Esophagus squamous epithelium (tissue), 5 donors: ENCODE measurements at regions not wholly inside any gene's neighbourhood (a gene's known extent, or its start where the extent isn't known, plus 50 kb on each side); places are given as distances from the start of the nearest gene placed in this dataset.

Experiments
- DNase-seq: peaks from one replicate; lab custom pipeline; 2025; lab: John Stamatoyannopoulos, UW
- H3K27ac ChIP-seq, 4 donors: fragments of 200-600 bp; sonication (generic); one replicate each; pipeline ENCODE4 v1.5.1; 2016 to 2019; ENCODE audit warnings: mild to moderate bottlenecking in 1 of 4
- H3K27me3 ChIP-seq, 4 donors: fragments of 200-600 bp; sonication (generic); 1 replicate in 3 of 4; 2 replicates in 1 of 4; pipeline versions ENCODE4 v1.5.1 to v1.6.0; 2017 to 2021; ENCODE audit warnings: antibody characterized with exemption in 1 of 4
- H3K36me3 ChIP-seq, 3 donors: fragments of 200-600 bp; sonication (generic); one replicate each; pipeline ENCODE4 v1.5.1; 2016 to 2019
- H3K4me1 ChIP-seq, 3 donors: fragments of 200-600 bp; sonication (generic); one replicate each; pipeline ENCODE4 v1.5.1; 2017 to 2019
- H3K4me3 ChIP-seq, 4 donors: fragments of 200-600 bp; sonication (generic); 1 replicate in 3 of 4; 2 replicates in 1 of 4; pipeline ENCODE4 v1.5.1; 2016 to 2019; ENCODE audit warnings: mild to moderate bottlenecking in 2 of 4, moderate library complexity in 1 of 4
- H3K9me3 ChIP-seq, 3 donors: fragments of 200-600 bp; sonication (generic); one replicate each; pipeline ENCODE4 v1.5.1; 2016 to 2019
- POLR2A ChIP-seq, 4 donors: fragments of 450-650 bp; IDR thresholded peaks; one replicate each; pipeline ENCODE4 v1.6.1; 2017; ENCODE audit warnings: antibody characterized with exemption in 4 of 4, mild to moderate bottlenecking in 4 of 4, moderate library complexity in 3 of 4
- WGBS, 2 donors: methylation state at CpG; one replicate each; pipeline ENCODE4 v1.1.5; 2018; 5-methylcytosine and 5-hydroxymethylcytosine counted together
- intact Hi-C: fragments of 100-400 bp; cut with DNase I; formaldehyde crosslinking; loops from one replicate; pipeline ENCODE4 v1.15.0; 2022
- TF ChIP-seq, protein P1 (sequence below), 6 experiments: fragments of 450-650 bp in 4 of 6; fragments of 200-600 bp in 2 of 6; sonication (generic) in 2 of 6; IDR thresholded peaks; one replicate each; pipeline ENCODE4 v1.5.1; 2016 to 2019; ENCODE audit warnings: antibody characterized with exemption in 6 of 6, mild to moderate bottlenecking in 4 of 6, moderate library complexity in 4 of 6
- donor health status: DM: yes; HTN: yes; CAD: no.

DNA sequence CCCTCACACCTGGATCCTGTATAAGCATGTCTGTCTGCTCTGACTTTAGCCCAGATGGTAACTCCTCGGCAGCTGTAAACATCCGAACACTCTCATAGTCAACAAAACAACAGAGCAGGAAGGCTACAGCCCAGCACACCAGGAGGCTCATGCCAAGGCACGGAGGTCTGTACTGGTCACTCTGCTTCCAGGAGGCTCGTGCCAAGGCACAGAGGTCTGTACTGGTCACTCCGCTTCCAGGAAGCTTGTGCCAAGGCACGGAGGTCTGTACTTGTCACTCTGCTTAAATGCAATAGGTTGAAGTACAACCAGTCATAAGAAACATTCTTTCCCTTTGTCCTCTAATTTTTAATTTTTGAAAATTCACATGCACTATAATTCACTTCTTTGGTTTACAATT, 190.1 kb upstream of the CDH4 start:
- intact Hi-C loops = no loop called here
- no peak for DNase-seq
- no peak overlapping the region for H3K4me3 ChIP-seq
- WGBS, 2 donors = 46 to 77% methylated on average over 3 to 6 of the region's 6 CpGs
- TF ChIP-seq, protein P1, sequence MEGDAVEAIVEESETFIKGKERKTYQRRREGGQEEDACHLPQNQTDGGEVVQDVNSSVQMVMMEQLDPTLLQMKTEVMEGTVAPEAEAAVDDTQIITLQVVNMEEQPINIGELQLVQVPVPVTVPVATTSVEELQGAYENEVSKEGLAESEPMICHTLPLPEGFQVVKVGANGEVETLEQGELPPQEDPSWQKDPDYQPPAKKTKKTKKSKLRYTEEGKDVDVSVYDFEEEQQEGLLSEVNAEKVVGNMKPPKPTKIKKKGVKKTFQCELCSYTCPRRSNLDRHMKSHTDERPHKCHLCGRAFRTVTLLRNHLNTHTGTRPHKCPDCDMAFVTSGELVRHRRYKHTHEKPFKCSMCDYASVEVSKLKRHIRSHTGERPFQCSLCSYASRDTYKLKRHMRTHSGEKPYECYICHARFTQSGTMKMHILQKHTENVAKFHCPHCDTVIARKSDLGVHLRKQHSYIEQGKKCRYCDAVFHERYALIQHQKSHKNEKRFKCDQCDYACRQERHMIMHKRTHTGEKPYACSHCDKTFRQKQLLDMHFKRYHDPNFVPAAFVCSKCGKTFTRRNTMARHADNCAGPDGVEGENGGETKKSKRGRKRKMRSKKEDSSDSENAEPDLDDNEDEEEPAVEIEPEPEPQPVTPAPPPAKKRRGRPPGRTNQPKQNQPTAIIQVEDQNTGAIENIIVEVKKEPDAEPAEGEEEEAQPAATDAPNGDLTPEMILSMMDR (IDR thresholded peaks at IDR 0.05) = no peak
- no peak for TF ChIP-seq POLR2A (IDR thresholded peaks at IDR 0.05)
- no peaks in the 10 kb centered on the region for H3K36me3 ChIP-seq
- no peaks in the 10 kb centered on the region for H3K9me3 ChIP-seq
- H3K27me3 ChIP-seq = peaks cover 0 to 1% (median 0%) of the 10 kb centered on the region in 4 donors
- no peaks in the 10 kb centered on the region for H3K4me1 ChIP-seq
- H3K27ac ChIP-seq = no peak overlapping the region

DNA sequence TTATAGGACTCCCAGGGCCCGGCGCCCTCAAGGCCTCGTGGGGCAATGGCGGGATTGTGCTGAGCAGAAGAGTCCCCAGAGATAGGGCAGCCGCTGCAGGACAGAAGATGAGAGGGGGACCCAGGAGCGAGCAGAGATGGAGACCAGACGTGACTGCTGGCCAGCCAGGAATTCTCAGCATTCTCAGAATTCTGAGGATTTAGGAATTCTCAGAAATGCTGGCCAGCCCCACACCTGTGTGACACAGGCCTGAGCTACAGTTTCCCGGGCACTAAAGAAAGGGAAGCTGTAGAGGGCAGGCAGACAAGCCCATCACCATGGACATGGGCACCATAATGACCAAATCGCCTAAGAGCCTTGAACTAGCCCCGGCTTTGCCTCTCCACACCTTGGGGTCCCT, 186.2 kb upstream of the CDH4 start:
- WGBS, 2 donors = 78 to 86% methylated on average over 5 to 10 of the region's 10 CpGs
- intact Hi-C loops = no loop called here

DNA sequence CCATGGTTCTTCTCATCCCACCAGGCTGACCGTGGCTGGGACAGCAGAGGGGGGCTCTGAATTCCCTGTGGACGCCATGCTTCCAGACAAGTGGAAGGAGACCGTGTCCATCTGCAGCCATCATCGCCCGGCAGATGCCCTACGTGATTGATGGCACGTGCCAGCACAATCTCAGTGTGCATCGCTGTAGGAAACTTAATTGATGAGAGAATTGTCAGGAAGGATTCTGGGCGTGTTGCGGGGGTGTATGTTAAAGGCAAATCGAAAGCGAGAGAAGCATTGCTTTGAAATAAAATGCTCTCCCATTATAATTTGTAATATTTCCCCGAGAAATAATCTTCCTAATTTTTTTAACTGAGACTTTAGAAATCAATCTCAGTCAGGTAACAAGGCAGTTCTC, 185.5 kb upstream of the CDH4 start:
- no peak overlapping the region for H3K4me3 ChIP-seq
- TF ChIP-seq, protein P1 (IDR thresholded peaks at IDR 0.05) = no peak
- TF ChIP-seq POLR2A (IDR thresholded peaks at IDR 0.05) = no peak
- WGBS, 2 donors = 82 to 86% methylated on average over 11 to 12 of the region's 13 CpGs
- no peaks in the 10 kb centered on the region for H3K36me3 ChIP-seq
- H3K27ac ChIP-seq = no peak overlapping the region
- H3K9me3 ChIP-seq = no peaks in the 10 kb centered on the region
- no peaks in the 10 kb centered on the region for H3K27me3 ChIP-seq
- H3K4me1 ChIP-seq = no peaks in the 10 kb centered on the region
- no peak for DNase-seq
- intact Hi-C loops = no loop called here

More for the DNA sequence above, 186.2 kb upstream of the CDH4 start:
- Histone ChIP-seq H3K27ac (no peak overlapping the region), H3K4me1 (no peaks in the 10 kb centered on the region), H3K36me3 (no peaks in the 10 kb centered on the region), H3K9me3 (no peaks in the 10 kb centered on the region), H3K4me3 (no peak overlapping the region), H3K27me3 (no peaks in the 10 kb centered on the region)
- TF ChIP-seq, protein P1 (IDR thresholded peaks at IDR 0.05) = no peak
- TF ChIP-seq POLR2A (IDR thresholded peaks at IDR 0.05) = no peak
- no peak for DNase-seq

DNA sequence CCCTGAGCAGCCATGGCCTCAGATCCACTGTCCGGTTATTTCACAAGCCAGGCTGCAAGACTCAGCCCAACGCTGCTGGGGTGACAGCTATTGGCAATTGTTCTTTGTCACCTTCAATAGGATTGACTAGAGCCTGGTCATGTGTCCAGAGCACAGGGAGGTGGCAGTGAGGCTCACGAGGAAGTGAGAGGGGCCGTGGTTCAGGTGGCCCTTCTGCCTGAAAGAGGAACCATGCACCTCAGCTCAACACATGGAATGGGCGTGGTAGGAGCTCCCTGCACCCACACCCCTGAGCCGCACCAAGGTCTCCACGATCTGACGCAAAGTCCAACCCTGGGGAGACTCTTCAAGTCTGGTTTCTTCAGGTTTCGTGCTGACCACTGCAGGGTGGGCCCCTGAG, 184.8 kb upstream of the CDH4 start:
- TF ChIP-seq, protein P1 (IDR thresholded peaks at IDR 0.05) = no peak
- no peak for TF ChIP-seq POLR2A (IDR thresholded peaks at IDR 0.05)
- Histone ChIP-seq H3K9me3 (no peaks in the 10 kb centered on the region), H3K4me1 (no peaks in the 10 kb centered on the region), H3K36me3 (no peaks in the 10 kb centered on the region), H3K27me3 (no peaks in the 10 kb centered on the region), H3K27ac (no peak overlapping the region), H3K4me3 (no peak overlapping the region)
- WGBS, 2 donors = 72 to 77% methylated on average over 5 to 8 of the region's 9 CpGs
- no peak for DNase-seq
- intact Hi-C loops = no loop called here

DNA sequence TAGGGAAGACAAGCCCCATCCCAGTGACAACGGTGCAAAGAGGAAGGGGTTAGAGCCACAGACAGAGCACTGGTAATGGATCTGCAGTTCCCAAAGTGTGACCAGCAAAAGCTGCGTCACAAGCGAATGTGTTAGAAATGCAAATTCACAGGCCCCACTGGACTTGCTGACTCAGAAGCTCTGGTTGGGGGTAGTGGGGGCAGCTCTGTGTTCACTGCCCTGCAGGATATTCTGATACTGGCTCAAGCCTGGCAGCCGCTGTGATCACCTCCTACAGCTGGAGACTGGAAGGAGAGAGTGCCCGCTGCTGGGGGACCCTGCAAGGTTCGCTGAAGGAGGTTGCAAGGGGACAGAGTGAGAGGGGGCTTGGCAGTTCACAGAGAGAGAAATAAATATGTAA, 179.7 kb upstream of the CDH4 start:
- WGBS, 2 donors = 52 to 69% methylated on average over 5 to 6 of the region's 6 CpGs
- Histone ChIP-seq H3K27me3 (no peaks in the 10 kb centered on the region), H3K27ac (no peak overlapping the region), H3K9me3 (no peaks in the 10 kb centered on the region), H3K36me3 (no peaks in the 10 kb centered on the region), H3K4me3 (no peak overlapping the region), H3K4me1 (no peaks in the 10 kb centered on the region)
- no peak for TF ChIP-seq POLR2A (IDR thresholded peaks at IDR 0.05)
- TF ChIP-seq, protein P1 (IDR thresholded peaks at IDR 0.05) = no peak
- no peak for DNase-seq
- intact Hi-C loops = no loop called here
